GM18498 (cell line): ENCODE measurements at regions not wholly inside any gene's neighbourhood (a gene's known extent, or its start where the extent isn't known, plus 50 kb on each side); places are given as distances from the start of the nearest gene placed in this dataset.

Experiments used
- ATAC-seq: cut with Tn5 transposase; IDR thresholded peaks from one replicate; pipeline ENCODE4 v1.9.1; 2021; ENCODE audit warnings: mild to moderate bottlenecking, moderate library complexity; ENCODE audit not compliant: unreplicated experiment

- ATAC-seq, result no peak
Observed at GRCh38 chr11:90840071-90840470, 617.2 kb upstream of the CHORDC1 start.

DNA sequence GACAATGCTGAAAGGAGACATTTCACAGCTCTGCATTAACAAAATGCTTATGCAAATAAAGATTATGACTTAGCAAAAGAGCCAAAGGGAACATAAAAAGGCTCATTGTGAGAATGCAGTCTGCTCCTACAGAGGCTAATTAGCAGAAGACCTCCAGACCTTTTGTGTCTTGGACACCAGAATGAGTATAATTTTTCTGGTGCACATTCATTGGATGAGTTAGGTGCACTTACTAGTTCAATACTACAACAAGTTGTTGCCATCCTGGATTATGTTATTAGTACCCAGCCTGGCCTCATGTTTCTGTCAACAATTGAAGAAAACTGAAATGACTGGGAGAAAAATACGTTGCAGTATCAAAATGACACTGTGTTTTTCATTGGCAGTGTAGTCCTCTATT lies 613.2 kb upstream of the CHORDC1 start:
- ATAC-seq, result no peak

GRCh38 chr11:90823446-90823845 lies 600.6 kb upstream of the CHORDC1 start:
- ATAC-seq, result no peak

GRCh38 chr11:90822996-90823395 lies 600.1 kb upstream of the CHORDC1 start:
- no peak for ATAC-seq

GRCh38 chr11:90818196-90818745 lies 595.4 kb upstream of the CHORDC1 start:
- ATAC-seq, result no peak

DNA sequence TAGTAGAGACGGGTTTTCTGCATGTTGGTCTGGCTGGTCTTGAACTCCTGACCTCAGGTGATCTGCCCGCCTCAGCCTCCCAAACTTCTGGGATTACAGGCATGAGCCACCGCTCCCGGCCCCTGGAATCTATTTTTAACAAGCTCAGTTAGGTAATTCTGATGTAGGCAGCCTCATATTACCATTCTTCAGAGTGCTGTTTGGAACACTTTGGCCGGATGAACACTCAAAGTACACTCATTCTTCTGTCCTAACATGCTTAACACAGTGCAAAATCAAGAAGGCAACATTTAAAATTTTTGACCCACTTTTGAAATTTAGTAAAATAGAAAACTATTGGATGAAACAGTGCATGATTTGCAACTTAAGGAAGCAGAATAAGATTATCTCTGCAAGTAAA lies 586.7 kb upstream of the CHORDC1 start:
- ATAC-seq, result no peak

GRCh38 chr11:90805172-90805571 lies 582.3 kb upstream of the CHORDC1 start:
- no peak for ATAC-seq

- ATAC-seq, result no peak
Observed at GRCh38 chr11:90803831-90804230, 581.0 kb upstream of the CHORDC1 start.

GRCh38 chr11:90803366-90803765 lies 580.5 kb upstream of the CHORDC1 start:
- no peak for ATAC-seq

- no peak for ATAC-seq
Observed at GRCh38 chr11:90798769-90799168, 575.9 kb upstream of the CHORDC1 start.

- ATAC-seq, result no peak
Observed at GRCh38 chr11:90795746-90796145, 572.9 kb upstream of the CHORDC1 start.

DNA sequence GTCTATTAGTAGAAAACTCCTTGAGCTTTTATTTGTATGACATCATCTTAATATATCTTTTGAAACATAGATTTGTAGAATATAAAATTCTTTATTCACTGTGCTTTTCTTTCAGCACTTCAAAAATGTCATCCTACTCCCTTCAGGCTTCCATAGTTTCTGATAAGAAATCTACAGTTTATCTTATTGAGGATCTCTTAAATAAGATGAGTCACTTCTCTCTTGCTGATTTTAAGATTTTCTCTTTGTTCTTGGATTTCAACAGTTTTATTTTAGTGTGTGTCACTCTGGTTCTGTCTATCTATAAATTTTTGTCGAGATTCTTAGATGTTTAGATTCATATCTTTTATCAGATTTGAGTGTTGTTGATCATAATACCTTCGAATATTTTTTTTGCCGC lies 566.1 kb upstream of the CHORDC1 start:
- ATAC-seq, result no peak

GRCh38 chr11:90784241-90784814 lies 561.5 kb upstream of the CHORDC1 start:
- ATAC-seq, result no peak

DNA sequence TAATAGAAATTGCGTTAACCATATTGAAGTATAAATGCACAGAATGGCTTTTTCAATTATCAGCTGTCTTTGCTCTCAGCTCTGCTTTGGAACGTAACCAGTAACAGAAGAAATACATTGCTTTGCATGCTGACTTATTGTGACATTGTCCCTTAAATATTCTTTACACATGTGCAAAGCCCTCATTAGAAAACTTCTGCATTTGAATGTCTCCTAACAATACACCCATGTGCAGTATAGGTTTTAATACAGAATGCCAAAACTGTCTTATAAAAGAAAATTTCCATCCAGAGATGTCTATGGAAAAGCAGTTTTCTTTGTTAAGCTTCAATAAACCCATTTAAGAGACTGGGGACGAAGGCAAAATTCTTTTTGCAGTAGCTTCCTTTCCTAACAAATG lies 560.3 kb upstream of the CHORDC1 start:
- ATAC-seq, result no peak

- ATAC-seq, result no peak
Observed at GRCh38 chr11:90779098-90779497, 556.2 kb upstream of the CHORDC1 start.

DNA sequence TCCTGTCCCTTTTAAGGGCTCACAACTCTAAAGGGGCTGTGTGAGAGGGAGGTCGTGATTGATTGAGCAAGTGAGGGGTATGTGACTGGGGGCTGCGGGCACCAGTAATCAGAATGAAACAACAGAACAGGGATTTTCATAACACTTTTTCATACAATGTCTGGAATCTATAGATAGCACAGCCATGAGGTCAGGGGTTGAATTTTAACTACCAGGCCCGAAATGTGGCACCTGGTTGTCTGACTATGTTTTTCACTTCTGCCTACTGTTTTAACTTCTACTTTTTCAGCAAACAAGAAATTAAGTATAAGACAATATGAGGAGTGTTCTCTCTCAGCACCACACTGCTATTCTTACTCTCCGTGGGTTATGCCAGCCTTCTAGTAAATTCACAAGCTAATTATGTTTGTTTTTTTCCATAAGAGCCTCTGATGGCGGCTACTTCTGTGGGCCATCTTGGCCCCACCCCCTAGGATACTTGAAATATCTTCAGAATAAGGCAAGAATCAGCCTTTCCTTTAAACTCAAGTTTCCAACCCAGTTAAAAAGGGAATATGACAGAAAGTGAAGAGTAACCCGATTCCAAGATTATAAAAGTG lies 552.8 kb upstream of the CHORDC1 start:
- ATAC-seq, result peak; percentile 79

GRCh38 chr11:90774727-90775566 lies 552.1 kb upstream of the CHORDC1 start:
- ATAC-seq, result peak; percentile 12

- ATAC-seq, result no peak
Observed at GRCh38 chr11:90770007-90770406, 547.2 kb upstream of the CHORDC1 start.

DNA sequence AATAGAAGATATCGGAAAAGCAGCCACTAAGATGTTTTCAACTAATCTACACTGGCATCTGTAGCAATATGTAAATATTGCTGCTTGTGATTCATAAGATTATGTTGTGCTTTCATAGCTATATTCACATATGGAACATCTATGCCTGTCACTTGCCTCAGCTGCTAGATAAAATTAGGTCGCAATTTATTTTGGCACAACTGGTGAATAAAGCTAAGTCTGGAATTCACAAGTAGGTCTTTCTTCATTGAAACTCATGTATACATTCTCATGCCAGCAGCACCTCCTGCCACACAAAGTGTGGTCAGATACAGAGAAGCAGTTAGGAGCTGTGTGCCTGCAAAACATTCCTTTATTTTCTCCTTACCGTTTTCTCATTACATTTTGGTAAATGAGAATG lies 543.3 kb upstream of the CHORDC1 start:
- ATAC-seq, result no peak

GRCh38 chr11:90764691-90765090 lies 541.8 kb upstream of the CHORDC1 start:
- no peak for ATAC-seq

DNA sequence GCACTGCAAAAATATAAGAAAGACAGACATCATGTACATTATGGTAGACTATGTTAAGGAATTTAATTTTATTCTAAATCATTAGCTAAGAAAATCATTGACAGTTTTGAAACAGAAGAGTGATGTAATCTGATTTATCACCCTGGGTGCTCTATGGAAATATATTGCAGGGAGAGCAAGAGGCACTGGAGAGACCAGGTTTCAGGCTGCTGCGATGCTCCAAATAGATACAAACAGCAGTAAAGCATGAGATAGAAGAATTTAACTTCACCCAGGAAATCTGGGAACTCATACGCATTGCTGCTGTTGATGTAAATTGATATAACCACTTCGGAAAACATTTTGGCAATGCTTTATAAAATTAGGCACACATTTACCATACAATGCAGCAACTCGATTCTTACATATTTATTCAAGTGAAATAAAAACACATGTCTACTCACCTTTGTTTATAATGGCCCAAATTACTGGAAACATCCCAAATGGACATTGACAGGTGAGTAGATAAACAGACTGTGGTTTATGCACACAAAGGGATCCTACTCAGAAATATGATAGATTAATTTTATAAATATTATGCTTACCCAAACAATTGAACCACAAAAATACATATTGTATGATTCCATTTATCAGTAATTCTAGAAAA lies 535.1 kb upstream of the CHORDC1 start:
- ATAC-seq, result no peak
